Stimulated activated CD4-positive, alpha-beta T cell treated with anti-CD3 and anti-CD28 coated beads, Interleukin-1b, Interleukin-23, amount 100 ng/mL, for 1 hour (primary cell): ENCODE measurements at regions not wholly inside any gene's neighbourhood (a gene's known extent, or its start where the extent isn't known, plus 50 kb on each side); places are given as distances from the start of the nearest gene placed in this dataset.
"Not testable (repeated sequence)": the region's sequence is repeated elsewhere in the genome, so short reads cannot be mapped to it uniquely, and the experiment has no call there.

Experiments used
- DNase-seq, 2 donors: peaks; one replicate each; pipeline ENCODE4 v3.0.0-alpha.2; 2020; ENCODE audit warnings: low read depth in 2 of 2

DNA sequence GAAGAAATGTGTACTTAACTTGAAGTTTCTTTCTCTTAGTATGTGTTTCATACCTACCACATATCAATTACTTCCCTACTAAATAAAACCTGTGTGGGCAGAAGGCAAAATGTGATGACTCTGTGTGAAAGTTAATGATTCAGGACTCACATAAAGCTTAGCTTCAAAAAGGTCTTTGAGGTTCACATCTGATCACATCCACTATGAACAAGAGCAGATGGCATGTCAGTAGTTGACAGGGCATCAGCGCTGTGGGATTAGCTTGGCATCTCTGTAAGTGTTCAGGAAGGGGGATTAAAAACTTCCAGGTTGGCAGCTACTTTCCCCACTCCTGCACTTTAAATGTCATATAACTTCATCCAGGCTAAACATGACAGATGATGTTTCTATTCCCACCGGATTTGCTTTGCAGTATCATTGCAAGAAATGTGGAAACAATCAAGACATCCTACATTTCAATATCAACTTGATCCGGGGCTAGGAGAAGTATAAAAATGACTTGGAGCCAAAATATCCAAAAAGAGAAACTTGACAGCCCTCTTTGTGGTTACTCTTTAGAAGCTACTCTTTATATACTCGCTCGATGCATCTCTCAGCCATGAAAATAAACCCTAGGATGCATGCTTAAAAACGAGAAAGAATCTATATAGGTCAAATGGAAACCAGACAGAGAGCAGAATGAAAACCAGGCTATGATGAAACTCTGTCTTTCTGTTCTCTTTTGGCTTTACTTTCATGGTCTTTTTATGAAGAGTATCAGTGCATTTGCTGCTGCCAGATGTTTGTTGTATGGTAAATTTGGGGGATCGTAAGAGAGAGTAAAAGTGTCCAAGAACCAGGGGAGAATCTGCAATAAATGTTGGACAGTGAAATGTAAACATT lies 273.1 kb upstream of the ALCAM start:
- DNase-seq, result no peak

DNA sequence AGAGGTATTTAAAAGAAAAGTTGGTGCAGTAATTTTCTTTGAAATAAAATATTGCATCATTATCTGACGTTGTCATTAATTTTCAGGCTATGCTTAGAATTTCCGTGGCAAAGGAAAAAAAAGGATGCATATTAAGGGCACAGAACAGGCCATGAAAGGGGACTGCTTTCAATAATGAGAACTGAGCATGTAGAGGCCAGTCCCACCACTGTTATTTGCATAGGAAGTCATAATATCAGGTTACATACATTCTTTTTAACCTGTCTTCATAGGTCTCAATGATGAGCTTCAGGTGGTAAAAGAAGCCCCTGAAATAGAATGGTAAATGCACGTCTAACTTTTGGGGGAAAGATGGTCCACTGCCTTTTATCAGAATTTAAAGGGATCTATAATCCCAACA lies 272.1 kb upstream of the ALCAM start:
- DNase-seq, result no peak

DNA sequence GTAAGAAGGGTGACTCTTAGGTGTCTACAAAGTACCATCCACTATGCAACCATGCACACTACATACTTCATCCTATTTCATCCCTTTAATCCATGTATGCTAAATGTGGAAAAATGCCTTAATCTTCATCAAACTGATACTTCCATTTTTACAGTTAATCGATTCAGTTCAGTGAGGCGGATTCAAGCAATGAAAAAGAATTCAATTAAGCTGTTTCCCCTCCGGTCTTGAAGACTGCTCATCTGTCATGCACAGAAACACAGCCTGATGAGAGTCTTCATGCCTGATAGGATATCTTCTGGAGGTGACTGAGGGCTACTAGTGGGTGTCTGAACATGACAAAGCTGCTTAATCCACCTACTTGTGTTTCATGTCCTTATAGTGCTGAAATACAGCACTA lies 270.6 kb upstream of the ALCAM start:
- no peak for DNase-seq

DNA sequence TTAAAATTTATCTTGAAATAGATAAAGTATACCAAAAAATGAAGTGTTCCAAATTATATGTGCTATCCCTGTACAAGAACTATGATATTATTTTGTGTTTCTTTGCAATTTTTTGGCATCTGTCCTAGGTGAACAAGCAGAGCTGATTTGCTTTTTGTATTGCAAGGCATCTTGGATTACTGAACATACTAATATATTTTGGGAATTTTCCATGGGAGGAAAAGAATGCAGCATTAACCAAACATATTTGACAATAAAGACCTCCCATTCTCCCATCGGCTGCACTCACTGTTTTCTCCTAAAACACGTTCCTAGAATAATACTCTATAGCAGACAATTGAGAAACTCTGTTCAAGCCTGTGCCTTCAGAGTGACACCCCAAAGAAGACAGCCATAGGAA lies 265.1 kb upstream of the ALCAM start:
- DNase-seq, result no peak

DNA sequence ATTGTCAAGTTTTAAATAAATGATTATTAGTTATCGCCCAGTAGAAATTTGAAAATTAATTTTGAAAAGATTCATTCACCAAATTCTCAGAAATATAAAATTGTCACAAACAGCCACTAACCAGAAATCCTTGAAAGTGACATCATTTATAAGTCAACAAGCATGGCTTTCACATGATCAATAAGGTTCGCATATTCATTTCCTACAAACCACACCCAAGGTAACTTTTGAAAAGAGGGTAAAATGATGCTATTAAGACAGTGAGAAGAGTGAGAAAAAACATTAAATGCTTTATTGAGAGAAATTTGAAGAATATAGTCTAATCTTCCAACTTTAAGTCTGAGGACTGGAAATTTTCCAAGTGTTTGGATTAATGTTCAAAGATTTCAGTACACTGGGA lies 263.6 kb upstream of the ALCAM start:
- no peak for DNase-seq

DNA sequence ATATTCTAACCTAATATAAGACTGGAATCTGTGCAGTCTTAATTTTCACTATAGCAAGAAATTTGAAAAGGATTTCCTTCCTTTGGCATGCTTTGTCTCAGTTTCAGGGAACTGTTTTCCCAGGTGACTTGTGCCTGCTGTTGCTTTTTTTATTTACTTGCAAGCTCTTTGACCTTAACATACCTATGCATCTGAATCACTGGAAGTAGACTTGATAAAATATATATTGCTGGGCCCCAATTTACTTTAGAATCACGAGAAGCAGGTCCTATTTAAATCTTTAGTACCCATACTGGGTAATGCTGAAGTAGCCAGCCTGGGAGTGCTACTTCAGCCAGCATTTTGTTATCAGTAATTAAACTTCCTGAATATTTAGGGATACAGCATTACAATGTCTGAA lies 257.9 kb upstream of the ALCAM start:
- DNase-seq, result no peak

DNA sequence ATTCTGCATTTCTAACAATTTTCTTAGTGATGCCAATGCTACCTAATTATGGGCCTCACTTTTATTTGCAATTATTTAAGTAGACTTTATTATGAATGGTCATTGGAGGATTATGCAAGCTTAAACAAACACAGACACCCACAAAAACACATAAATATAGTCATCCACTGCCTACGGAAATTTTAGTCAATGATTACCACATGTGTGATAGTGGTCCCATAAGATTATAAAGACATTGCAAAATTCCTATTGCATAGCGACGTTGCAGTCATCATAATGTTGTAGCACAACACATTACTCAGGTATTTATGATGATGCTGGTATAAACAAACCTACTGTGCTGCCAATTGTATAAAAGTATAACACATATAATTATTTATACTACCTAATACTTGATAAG lies 247.8 kb upstream of the ALCAM start:
- DNase-seq, result no peak

DNA sequence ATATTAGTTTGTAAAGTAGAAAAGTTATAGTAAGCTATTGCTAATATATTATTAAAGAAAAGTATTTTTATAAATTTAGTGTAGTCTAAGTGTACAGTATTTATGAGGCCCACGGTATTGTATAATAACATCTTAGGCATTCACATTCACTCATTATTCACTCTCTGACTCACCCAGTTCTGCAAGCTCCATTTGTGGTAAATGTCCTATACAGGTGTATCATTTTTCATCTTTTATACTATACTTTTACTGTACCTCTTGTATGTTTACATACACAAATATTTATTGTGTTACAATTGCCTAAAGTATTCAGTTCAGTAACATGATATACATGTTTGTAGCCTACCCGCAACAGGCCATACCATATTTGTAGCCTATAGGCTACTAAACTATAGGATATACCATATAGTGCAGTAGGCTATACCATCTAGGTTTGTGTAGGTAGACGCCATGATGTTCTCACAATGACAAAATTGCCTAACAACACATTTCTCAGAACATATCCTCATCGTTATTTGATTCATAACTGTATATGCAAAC lies 246.8 kb upstream of the ALCAM start:
- no peak for DNase-seq

DNA sequence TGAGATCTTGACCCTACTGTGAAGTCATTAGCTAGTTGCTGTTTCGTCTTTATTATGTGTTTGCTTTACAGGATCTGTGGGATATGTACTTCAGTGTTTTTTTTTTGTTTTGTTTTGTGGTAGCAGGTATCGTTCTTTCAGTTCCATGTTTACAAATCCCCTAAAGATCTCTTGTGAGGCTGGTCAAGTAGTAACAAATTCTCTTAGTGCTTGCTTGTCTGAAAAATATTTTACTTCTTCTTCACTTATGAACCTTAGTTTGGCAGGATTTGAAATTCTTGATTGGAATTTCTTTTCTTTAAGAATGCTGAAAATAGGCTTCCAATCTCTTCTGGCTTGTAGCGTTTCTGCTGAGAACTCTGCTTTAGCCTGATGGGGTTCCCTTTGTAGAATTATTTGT lies 235.8 kb upstream of the ALCAM start:
- no peak for DNase-seq

DNA sequence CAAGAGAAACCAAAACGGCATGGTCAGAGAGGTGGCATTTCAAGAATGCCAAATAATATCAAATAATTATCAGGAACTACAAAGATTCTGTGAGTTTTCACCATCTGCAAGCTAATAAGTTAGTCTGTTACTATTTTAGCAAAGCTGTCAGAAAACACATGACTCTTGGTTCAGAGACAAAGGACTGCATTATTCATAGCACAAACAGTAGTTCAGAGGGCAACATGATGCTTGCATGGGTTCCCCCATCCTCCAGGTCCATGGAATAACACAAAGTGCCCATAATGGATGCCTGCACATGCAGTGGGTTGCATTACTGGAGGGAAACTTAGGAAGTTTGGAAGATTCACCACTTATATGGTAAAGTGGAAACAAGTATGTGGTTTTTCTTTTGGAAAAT lies 228.8 kb upstream of the ALCAM start:
- no peak for DNase-seq

DNA sequence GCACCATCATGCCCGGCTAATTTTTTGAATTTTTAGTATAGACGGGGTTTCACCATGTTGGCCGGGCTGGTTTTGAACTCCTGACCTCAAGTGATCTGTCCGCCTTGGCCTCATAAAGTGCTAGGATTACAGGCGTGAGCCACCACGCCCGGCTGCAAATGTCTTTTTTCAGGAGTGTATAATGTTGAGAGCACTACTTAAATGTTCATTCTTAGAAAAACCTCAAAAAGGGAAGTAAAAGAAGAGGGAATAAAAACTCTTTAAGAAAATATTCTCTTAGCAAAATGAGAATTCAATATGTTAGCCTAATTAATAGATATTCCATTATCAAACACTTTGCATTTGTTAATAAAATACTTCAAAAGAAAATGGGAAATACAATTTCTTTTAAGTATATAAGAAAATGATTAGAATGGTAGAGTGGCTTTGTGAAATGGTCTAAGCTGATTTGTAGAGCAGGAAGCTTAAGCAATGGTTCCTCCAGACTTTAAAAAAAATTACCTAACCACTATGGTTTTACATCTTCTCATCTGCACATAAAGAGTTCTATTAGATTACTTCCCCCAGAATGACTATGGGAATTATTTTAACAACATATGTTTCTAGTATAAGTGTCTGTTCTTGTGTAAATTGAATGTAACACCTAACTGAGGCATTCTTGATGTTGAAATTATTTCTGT lies 226.7 kb upstream of the ALCAM start:
- DNase-seq, result no peak

DNA sequence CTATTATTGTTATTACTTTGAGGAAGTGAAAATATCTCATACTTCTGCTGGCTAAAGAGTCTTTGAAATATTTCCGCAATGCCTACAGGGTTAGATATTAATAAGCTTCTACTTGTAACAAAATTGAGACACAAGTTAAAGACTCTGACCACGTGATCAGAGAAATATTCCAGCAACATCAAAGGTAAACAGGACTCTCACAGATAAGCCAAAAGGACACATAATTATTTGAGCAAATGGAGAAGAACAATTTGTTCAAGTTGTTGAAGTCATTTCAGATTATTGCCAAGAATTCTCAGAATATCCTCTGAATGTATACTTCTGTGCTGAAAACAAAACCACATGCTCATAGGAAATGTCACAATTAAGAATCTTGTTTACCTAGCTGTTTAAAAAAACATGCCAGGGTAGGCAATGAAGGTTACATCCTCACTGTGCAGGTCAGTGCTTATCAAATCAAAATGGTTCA lies 225.8 kb upstream of the ALCAM start:
- DNase-seq, result no peak

DNA sequence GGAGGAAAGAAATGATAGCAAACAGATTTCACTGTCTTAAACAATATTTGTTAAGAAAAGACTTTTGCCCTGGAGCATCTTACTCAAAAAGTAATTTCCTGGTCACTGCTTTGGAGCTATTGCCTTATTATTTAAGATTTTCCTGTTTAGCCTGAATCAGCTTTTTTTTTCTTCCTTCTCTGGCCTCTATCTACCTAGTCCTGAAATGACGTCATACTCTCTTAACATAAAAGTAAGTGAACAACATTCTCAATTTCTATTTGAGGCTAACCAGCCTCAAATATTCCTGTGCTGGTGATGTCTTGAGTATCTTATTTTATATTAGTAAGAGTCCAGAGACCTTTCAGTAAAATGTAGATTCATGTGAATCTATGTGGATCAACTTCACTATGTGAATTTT lies 221.9 kb upstream of the ALCAM start:
- no peak for DNase-seq

DNA sequence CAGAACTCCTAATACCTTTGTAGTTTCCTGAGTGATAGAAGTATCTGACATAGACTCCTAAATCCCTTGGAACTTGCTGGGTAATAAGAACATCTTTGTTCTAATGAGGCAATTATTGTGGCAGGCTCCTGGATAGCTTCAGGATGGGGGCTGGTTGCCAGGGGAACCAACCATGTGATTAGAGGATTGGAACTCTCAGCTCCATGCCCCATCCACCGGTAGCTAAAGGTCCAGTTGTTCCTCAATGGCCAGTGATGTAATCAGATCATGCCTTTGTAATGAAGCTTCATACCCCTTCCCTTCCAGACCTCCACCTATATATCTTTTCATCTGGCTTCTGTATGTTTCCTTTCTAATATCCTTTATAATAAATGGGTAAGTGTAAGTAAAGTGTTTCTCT lies 221.2 kb upstream of the ALCAM start:
- no peak for DNase-seq

DNA sequence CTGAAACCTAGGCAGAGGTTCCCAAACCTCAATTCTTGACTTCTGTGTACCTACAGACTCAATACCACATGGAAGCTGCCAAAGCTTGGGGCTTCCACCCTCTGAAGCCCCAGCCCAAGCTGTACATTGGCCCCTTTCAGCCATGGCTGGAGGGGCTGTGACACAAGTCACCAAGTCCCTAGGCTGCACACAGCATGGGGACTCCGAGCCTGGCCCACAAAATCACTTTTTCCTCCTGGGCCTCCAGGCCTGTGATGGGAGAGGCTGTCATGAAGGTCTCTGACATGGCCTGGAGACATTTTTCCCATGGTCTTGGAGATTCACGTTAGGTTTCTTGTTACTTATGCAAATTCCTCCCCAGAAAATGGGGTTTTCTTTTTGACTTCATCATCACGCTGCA lies 217.5 kb upstream of the ALCAM start:
- DNase-seq, result not testable (repeated sequence)

DNA sequence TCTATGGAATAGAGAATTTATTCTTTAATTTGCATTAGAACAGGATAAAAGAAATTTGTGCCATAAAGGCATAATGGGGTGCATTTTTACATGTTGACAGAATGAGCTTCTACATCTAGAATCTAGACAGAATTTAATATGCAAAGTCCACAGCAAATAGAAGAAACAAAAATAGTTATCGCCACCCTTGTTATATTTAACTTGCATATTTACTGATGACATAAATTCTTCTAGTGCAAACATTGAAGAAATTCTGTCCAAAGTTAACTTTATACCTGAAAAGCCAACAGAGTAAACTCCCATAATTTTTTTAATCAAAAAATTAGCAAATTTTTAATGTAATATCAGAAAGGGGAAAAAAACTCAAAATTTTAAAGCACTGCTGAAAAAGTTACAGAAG lies 213.7 kb upstream of the ALCAM start:
- DNase-seq, result no peak

DNA sequence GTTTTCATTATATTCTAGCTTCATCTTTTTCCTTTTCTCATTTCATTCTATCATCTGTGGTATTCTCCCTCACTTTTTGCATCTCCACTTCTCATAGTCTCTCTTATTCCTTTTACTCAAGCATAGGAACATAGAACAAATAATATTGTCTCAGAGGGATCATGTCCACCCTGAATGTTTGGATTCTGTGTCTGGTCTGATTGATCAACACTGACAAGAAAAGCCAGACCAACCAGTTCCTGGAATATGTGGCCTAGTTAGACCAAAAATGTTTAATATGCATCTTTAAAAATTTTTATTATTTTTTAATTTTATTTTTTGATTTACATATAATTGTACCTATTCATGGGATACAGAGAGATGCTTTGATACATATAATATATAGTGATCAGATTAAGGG lies 212.0 kb upstream of the ALCAM start:
- no peak for DNase-seq

DNA sequence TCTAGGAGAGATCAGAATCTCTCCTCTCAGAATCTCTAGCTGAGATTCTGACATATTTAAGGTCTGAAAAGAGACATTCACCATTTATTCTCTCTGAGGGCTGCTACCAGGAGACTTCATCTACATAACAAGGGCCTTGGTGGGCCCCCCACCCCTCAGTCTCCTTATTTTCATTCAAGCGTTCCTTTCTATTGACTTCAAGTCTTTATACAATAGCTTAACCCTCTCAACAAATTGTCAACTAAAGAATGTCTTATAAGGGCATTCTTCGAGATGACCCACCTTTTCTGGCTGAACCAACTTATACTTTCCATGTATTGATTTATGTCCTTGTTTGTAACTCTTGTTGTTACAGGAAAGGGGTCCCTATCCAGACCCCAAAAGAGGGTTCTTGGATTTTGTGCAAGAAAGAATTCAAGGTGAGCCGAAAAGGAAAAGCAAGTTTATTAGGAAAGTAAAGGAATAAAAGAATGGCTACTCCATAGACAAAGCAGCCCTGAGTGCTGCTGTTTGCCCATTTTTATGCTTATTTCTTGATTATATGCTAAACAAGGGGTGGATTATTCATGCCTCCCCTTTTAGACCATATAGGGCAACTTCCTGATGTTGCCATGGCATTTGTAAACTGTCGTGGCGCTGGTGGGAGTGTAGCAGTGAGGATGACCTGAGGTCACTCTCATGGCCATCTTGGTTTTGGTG lies 209.5 kb upstream of the ALCAM start:
- DNase-seq, result no peak

DNA sequence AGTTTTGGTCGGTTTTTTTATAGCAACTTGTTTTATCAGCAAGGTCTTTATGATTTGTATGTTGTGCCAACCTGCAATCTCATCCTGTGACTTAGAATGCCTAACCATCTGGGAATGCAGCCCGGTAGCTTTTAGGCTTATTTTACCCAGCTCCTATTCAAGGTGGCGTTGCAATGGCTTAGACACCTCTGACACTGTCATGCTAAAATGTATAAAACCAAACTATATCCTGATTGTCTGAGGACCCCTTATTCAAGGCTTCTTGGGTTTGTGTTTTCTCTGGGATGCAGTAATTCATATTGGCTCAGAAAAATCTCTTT lies 209.0 kb upstream of the ALCAM start:
- DNase-seq, result no peak

DNA sequence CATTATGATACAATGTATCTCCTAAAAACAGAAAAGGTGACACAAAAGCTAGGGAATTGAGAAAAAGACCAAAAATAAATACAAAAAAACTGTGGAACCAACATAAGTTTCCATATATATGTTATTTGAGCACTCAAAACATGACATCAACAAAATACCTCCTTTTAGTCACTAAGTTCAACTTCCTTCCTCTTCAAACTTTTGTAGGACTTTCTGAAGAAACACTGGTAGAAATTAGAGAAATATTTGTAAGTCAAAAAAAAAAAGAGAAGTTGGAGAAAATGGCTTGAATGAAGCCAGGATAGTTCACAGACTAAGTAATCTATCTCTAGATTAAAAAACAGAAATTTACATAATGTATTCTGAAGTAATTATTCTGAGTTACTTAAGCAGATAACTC lies 208.4 kb upstream of the ALCAM start:
- DNase-seq, result no peak

DNA sequence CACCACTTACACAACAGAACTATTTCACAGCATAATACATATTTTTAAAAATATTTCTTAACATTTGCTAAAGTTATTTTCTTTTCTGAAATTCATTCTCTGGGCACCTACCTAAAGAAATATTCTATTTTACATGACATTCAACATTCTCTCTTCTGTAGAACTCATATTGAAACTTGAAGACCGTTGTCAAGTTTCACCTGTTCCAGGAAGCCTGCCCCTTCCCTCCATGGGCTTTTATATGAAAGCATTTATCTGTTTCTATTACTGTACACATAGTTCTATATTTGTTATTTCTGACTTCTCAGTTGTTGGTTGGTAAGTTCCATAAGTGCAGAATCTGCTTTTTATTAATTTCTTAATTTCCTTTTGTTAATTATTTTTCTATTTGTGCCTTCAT lies 204.3 kb upstream of the ALCAM start:
- DNase-seq, result no peak

DNA sequence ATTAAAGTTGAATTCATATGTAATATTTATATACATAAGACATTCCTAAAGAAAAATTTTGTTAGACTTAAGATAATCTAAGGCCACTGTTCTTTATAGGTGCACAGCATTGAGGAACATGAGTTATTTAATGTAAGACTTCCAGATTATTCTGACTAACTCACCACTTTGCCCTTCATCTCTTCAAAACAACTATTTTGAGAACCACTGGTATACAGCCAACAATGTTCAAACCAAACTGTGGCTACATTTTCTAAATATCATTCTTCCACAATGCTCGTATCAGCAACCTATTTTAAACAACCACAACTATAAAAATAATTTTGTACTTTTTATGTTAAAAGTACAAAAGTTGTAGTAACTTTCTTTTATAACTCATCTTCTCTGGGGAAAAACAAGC lies 199.8 kb upstream of the ALCAM start:
- DNase-seq, result no peak

DNA sequence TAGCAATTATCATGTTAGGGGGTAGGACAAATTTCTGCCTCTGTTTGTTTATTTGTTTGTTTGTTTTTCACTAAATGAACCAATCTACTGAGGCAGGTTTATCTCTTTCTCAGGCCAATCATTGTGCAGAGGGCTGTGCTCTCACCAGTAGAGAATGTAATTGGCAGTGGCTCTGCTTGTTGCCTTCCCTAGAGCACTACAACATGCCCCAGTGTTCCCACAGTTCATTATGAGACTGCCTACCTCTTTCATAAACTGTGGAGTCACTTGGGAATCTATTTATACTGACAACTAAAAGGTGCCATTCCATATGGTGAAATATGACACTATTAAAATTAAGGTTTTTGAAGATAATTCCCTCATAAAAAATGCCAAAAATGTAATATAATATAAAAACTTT lies 196.3 kb upstream of the ALCAM start:
- no peak for DNase-seq
